K562 (cell line): ENCODE measurements at regions not wholly inside any gene's neighbourhood (a gene's known extent, or its start where the extent isn't known, plus 50 kb on each side); places are given as distances from the start of the nearest gene placed in this dataset.
"Not testable (repeated sequence)": the region's sequence is repeated elsewhere in the genome, so short reads cannot be mapped to it uniquely, and the experiment has no call there.

ENCODE experiments used
- ATAC-seq: fragments of 200-7000 bp; cut with Tn5 transposase; 3 replicates; pipeline ENCODE4 v1.9.1; 2020; ENCODE audit warnings: moderate library complexity
- BruUV-seq: library from RNA; stranded (reverse); fragments of 400-500 nt; replicated peaks from 2 replicates; lab custom pipeline; 2021; lab: Mats Ljungman, UMichigan
- CTCF ChIA-PET: fragments of 300-600 bp; formaldehyde crosslinking; extraction: SDS; loops from one replicate; lab custom pipeline; 2021; ENCODE audit warnings: low intra/inter-chr PET ratio; lab: Yijun Ruan, JAX
- POLR2A ChIA-PET: fragments of 300-600, 350-650 bp; sonication (Branson Sonifier 250); formaldehyde crosslinking; extraction: SDS; loops from one replicate; lab custom pipeline; 2021; ENCODE audit warnings: antibody characterized with exemption, inconsistent platforms; lab: Yijun Ruan, JAX
- DNase-seq, 4 experiments: peaks; one replicate each; pipeline versions ENCODE4 v3.0.0 to v3.0.0-alpha.2; 2011 to 2018; ENCODE audit warnings: low spot score in 3 of 4, mixed read lengths in 3 of 4; ENCODE audit errors: extremely low read depth in 1 of 4
- FAIRE-seq: peaks from 2 replicates; lab custom pipeline; 2011; peaks lifted over from hg19 to GRCh38; lab: Jason Lieb, UNC
- H2AFZ ChIP-seq: 2 replicates; pipeline ENCODE4 v1.6.0; 2011; ENCODE audit warnings: low read depth, low read length, control low read depth, inconsistent platforms
- H3K27ac ChIP-seq: fragments of 200-600 bp; 3 replicates; pipeline ENCODE4 v1.8.0; 2011; ENCODE audit warnings: low read depth, mild to moderate bottlenecking, control low read depth, inconsistent platforms, low read length, moderate library complexity, mixed read lengths; ENCODE audit errors: extremely low read depth
- H3K27me3 ChIP-seq, 2 experiments: fragments of 300-600 bp in 1 of 2; 2 replicates in 1 of 2; 3 replicates in 1 of 2; pipeline versions ENCODE4 v1.6.0 to v1.8.0; 2011; ENCODE audit warnings: inconsistent platforms in 2 of 2, low read length in 2 of 2, mild to moderate bottlenecking in 1 of 2, mixed read lengths in 1 of 2, moderate library complexity in 1 of 2; ENCODE audit not compliant: control insufficient read depth in 2 of 2, insufficient read depth in 2 of 2
- H3K36me3 ChIP-seq: fragments of 300-600 bp; 3 replicates; pipeline ENCODE4 v1.8.0; 2011; ENCODE audit warnings: mild to moderate bottlenecking, low read length, inconsistent platforms; ENCODE audit not compliant: control insufficient read depth, insufficient read depth
- H3K4me1 ChIP-seq, 2 experiments: fragments of 200-600 bp in 1 of 2; replicated peaks in 1 of 2; 2 replicates in 1 of 2; 3 replicates in 1 of 2; pipeline versions ENCODE4 v1.5.1 to v1.8.0; 2011; ENCODE audit warnings: inconsistent platforms in 2 of 2, low read length in 2 of 2, mild to moderate bottlenecking in 1 of 2, mixed read lengths in 1 of 2, moderate library complexity in 1 of 2; ENCODE audit not compliant: control insufficient read depth in 2 of 2, insufficient read depth in 2 of 2
- H3K4me2 ChIP-seq: 2 replicates; pipeline ENCODE4 v1.6.1; 2011; ENCODE audit warnings: low read length, control low read depth, inconsistent platforms, mixed read lengths; ENCODE audit not compliant: insufficient read depth
- H3K4me3 ChIP-seq: fragments of 200-600 bp; sonication (generic), shearing (Covaris generic); 2 replicates; pipeline ENCODE4 v1.5.1; 2016; ENCODE audit warnings: control low read depth, inconsistent platforms
- H3K79me2 ChIP-seq: fragments of 200-600 bp; 3 replicates; pipeline ENCODE4 v1.8.0; 2011; ENCODE audit warnings: low read length, inconsistent platforms; ENCODE audit not compliant: control insufficient read depth, insufficient read depth
- H3K9ac ChIP-seq, 2 experiments: 2 replicates each; pipeline versions ENCODE4 v1.6.0 to v1.6.1; 2011; ENCODE audit warnings: low read depth in 2 of 2, low read length in 2 of 2, control low read depth in 1 of 2, inconsistent platforms in 1 of 2, mild to moderate bottlenecking in 1 of 2, mixed read lengths in 1 of 2; ENCODE audit not compliant: insufficient read depth in 1 of 2
- H3K9me1 ChIP-seq: one replicate; pipeline ENCODE4 v1.6.0; 2011; ENCODE audit warnings: inconsistent platforms, mild to moderate bottlenecking, low read length, moderate library complexity; ENCODE audit not compliant: control insufficient read depth, insufficient read depth
- H3K9me3 ChIP-seq: replicated peaks from 2 replicates; pipeline ENCODE4 v1.5.1; 2011; ENCODE audit warnings: low read depth, low read length, inconsistent platforms; ENCODE audit not compliant: control insufficient read depth, insufficient read depth
- H4K20me1 ChIP-seq: replicated peaks from 2 replicates; pipeline ENCODE4 v1.6.1; 2011; ENCODE audit warnings: low read length, inconsistent platforms, mixed read lengths; ENCODE audit not compliant: control insufficient read depth, insufficient read depth
- CTBP1 ChIP-seq: fragments of 450-650 bp; IDR thresholded peaks from 2 replicates; pipeline ENCODE4 v1.6.1; 2016; ENCODE audit warnings: borderline replicate concordance
- ID3 ChIP-seq, 2 experiments: fragments of 250-450 bp in 1 of 2; fragments of 450-650 bp in 1 of 2; sonication (Bioruptor Pico) in 1 of 2; IDR thresholded peaks; 2 replicates each; pipeline versions ENCODE4 v1.6.1 to v1.8.0; 2016 to 2021; ENCODE audit warnings: mild to moderate bottlenecking in 2 of 2, moderate library complexity in 2 of 2, missing compliant biosample characterization in 1 of 2, missing genetic modification characterization in 1 of 2
- L3MBTL2 ChIP-seq: fragments of 450-650 bp; IDR thresholded peaks from 2 replicates; pipeline ENCODE4 v1.6.1; 2016; ENCODE audit warnings: mild to moderate bottlenecking, moderate library complexity
- MNT ChIP-seq, 2 experiments: fragments of 450-650 bp; conservative IDR thresholded peaks; 2 replicates each; pipeline ENCODE4 v1.6.1; 2017; ENCODE audit warnings: mild to moderate bottlenecking in 2 of 2, moderate library complexity in 2 of 2
- RAD21 ChIP-seq, 2 experiments: fragments of 250-450 bp in 1 of 2; fragments of 450-650 bp in 1 of 2; sonication (Bioruptor Pico) in 1 of 2; formaldehyde crosslinking in 1 of 2; IDR thresholded peaks in 1 of 2; conservative IDR thresholded peaks in 1 of 2; 2 replicates each; pipeline versions ENCODE4 v1.4.0 to v1.8.0; 2020 to 2022; ENCODE audit warnings: mild to moderate bottlenecking in 2 of 2, moderate library complexity in 1 of 2
- SRF ChIP-seq, 2 experiments: fragments of 250-450, 450-650 bp in 1 of 2; sonication (Bioruptor Pico) in 1 of 2; sonication (generic) in 1 of 2; formaldehyde crosslinking; IDR thresholded peaks; 2 replicates each; pipeline versions ENCODE4 v1.5.0 to v1.5.1; 2020 to 2022; ENCODE audit warnings: mild to moderate bottlenecking in 1 of 2, missing genetic modification reagents in 1 of 2
- ZNF311 ChIP-seq: fragments of 250-450 bp; sonication (Bioruptor Pico); IDR thresholded peaks from 2 replicates; pipeline ENCODE4 v1.4.0; 2020; ENCODE audit warnings: mild to moderate bottlenecking, moderate library complexity
- ZNF592 ChIP-seq: fragments of 450-650 bp; IDR thresholded peaks from 2 replicates; pipeline ENCODE4 v1.6.1; 2017; ENCODE audit warnings: antibody characterized with exemption, mild to moderate bottlenecking
- WGBS: fragments of 100-300 bp; shearing (Covaris generic); methylation state at CpG from one replicate; pipeline ENCODE4 v1.1.6; 2016; ENCODE audit warnings: low coverage, mixed read lengths; ENCODE audit not compliant: insufficient coverage; ENCODE audit errors: missing lambda C conversion rate; 5-methylcytosine and 5-hydroxymethylcytosine counted together
- in situ Hi-C: fragments of 300-500 bp; cut with MboI; formaldehyde crosslinking; loops from 4 replicates; pipeline ENCODE4 v1.15.0; 2018; ENCODE audit warnings: inconsistent platforms, mixed read lengths
- intact Hi-C: fragments of 100-400 bp; cut with micrococcal nuclease; formaldehyde crosslinking; loops from 2 replicates; pipeline ENCODE4 v1.14.2; 2022
- TF ChIP-seq, protein P1 (sequence below): sonication (generic); IDR thresholded peaks from 2 replicates; pipeline ENCODE4 v1.6.1; 2016
- TF ChIP-seq, protein P2 (sequence below), 2 experiments: fragments of 200-800 bp in 1 of 2; sonication (Bioruptor generic) in 1 of 2; sonication (generic) in 1 of 2; formaldehyde crosslinking in 1 of 2; IDR thresholded peaks in 1 of 2; conservative IDR thresholded peaks in 1 of 2; 2 replicates each; pipeline versions ENCODE4 v1.5.0 to v1.6.1; 2016 to 2020; ENCODE audit warnings: missing compliant biosample characterization in 1 of 2, missing genetic modification characterization in 1 of 2, missing genetic modification reagents in 1 of 2

DNA sequence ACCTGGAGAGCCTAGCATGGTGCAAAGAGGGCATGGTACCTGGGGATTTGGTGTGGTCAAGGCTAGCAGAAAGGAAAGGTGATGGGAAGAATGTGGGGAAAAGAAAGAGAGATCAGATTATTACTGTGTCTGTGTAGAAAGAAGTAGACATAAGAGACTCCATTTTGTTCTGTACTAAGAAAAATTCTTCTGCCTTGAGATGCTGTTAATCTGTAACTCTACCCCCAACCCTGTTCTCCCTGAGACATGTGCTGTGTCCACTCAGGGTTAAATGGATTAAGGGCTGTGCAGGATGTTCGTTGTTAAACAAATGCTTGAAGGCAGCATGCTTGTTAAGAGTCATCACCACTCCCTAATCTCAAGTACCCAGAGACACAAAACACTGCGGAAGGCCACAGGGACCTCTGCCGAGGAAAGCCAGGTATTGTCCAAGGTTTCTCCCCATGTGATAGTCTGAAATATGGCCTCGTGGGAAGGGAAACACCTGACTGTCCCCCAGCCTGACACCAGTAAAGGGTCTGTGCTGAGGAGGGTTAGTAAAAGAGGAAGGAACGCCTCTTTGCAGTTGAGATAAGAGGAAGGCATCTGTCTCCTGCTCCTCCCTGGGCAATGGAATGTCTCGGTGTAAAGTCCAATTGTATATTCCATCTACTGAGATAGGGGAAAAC, 99.4 kb downstream of the CEP44 start:
- H2AFZ ChIP-seq = peak overlapping the region; percentile 77
- peak in 1 of 4 experiments; percentile 27 for DNase-seq
- BruUV-seq; H3K27me3 ChIP-seq; POLR2A ChIA-PET; CTCF ChIA-PET; H3K9ac ChIP-seq; H3K4me1 ChIP-seq; H4K20me1 ChIP-seq; intact Hi-C loops; H3K9me1 ChIP-seq; H3K27ac ChIP-seq; ATAC-seq; H3K36me3 ChIP-seq; H3K4me3 ChIP-seq; in situ Hi-C loops; H3K79me2 ChIP-seq; H3K4me2 ChIP-seq; H3K9me3 ChIP-seq; TF ChIP-seq ID3 (CRISPR knock-in tag; IDR thresholded peaks at IDR 0.05): not testable (repeated sequence)
- peak; percentile 76 for FAIRE-seq
- WGBS = 10% methylated on average over 5 of the region's 6 CpGs
- TF ChIP-seq ID3 (tag; IDR thresholded peaks at IDR 0.05) (peak; percentile 70; the same call in 1 of the 2 replicates), CTBP1 (peak; percentile 25; the same call in 1 of the 2 replicates), L3MBTL2 (peak; percentile 47; the same call in 1 of the 2 replicates), RAD21 (CRISPR knock-in tag; conservative IDR thresholded peaks at IDR 0.05 in 1 of 2, IDR thresholded peaks at IDR 0.05 in 1 of 2) (peak in 1 of 2 experiments; percentile 43; a peak in 2 of 4 replicates), ZNF311 (CRISPR knock-in tag) (0 out of 2 replicates have a peak, but pooled peaks have one; percentile 39), MNT (conservative IDR thresholded peaks at IDR 0.05) (peak; percentile 15 to 35; a peak in 1 of 4 replicates), SRF (CRISPR knock-in tag; IDR thresholded peaks at IDR 0.05) (peak in 1 of 2 experiments; percentile 44; a peak in 1 of 4 replicates), ZNF592 (peak; percentile 93)
- TF ChIP-seq, protein P1, sequence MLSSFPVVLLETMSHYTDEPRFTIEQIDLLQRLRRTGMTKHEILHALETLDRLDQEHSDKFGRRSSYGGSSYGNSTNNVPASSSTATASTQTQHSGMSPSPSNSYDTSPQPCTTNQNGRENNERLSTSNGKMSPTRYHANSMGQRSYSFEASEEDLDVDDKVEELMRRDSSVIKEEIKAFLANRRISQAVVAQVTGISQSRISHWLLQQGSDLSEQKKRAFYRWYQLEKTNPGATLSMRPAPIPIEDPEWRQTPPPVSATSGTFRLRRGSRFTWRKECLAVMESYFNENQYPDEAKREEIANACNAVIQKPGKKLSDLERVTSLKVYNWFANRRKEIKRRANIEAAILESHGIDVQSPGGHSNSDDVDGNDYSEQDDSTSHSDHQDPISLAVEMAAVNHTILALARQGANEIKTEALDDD = peak; percentile 30; the same call in 1 of the 2 replicates
- TF ChIP-seq, protein P2, sequence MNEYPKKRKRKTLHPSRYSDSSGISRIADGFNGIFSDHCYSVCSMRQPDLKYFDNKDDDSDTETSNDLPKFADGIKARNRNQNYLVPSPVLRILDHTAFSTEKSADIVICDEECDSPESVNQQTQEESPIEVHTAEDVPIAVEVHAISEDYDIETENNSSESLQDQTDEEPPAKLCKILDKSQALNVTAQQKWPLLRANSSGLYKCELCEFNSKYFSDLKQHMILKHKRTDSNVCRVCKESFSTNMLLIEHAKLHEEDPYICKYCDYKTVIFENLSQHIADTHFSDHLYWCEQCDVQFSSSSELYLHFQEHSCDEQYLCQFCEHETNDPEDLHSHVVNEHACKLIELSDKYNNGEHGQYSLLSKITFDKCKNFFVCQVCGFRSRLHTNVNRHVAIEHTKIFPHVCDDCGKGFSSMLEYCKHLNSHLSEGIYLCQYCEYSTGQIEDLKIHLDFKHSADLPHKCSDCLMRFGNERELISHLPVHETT (CRISPR knock-in tag; conservative IDR thresholded peaks at IDR 0.05 in 1 of 2, IDR thresholded peaks at IDR 0.05 in 1 of 2) = peak in 1 of 2 experiments; percentile 47; a peak in 1 of 4 replicates
